Dedifferentiated amniotic fluid mesenchymal stem cell (primary cell): ENCODE measurements at regions not wholly inside any gene's neighbourhood (a gene's known extent, or its start where the extent isn't known, plus 50 kb on each side); places are given as distances from the start of the nearest gene placed in this dataset.

ENCODE experiments used
- DNase-seq: peaks from one replicate; pipeline ENCODE4 v3.0.0-alpha.2; 2016; ENCODE audit errors: extremely low spot score

DNA sequence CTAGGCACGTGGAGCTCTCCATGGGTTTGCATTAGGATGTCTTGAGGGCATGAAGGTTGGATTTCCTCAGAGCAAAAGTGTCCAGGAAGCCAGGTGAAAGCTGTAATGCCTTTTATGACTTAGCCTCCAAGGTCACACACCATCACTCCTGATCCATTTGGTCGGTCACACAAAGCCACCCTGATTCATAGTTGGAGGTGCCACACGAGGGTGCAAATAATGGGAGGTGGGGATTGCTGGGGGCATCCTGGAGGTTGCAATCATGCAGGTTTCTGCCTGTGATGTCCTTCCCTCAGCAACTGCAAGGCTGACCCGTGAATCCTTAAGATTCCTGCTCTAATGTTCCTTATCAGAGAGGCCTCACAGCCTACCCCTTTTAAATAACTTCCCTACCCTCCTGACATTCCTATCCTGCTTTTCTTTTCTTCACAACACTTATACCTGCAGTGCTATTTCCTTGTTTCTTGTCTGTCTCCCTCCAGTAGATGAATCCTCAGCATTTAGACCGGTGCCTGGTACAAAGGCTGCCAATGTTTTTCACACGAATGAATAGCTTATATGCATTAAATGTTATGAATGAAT, 97.1 kb downstream of the LIPG start:
- DNase-seq = no peak

DNA sequence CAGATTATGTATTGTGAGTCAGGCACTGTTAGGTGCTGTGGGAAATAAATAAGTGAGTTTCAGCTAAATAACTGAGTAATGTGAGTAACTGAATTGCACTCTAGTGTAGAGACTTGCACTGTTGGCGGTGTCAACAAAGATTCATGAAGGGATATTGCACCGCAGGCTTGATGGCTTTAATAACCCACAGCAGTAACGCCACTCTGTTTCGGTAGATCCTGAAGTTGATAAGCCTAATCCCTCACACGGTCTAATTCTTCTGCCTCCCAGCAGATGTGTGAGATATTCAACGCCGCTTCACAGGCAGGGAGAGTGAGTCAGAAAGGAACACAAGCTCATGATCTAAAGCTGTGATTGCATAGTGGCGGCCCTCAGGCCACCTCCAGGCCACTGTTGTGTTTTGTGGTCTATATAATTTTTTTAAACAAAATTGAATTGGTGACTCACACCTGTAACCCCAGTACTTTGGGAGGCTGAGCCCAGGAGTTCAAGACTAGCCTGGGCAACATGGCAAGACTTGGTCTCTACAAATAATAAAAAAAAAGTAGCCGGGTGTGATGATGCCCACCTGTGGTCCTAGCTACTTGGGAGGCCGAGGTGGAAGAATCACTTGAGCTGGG, 94.3 kb downstream of the LIPG start:
- no peak for DNase-seq

DNA sequence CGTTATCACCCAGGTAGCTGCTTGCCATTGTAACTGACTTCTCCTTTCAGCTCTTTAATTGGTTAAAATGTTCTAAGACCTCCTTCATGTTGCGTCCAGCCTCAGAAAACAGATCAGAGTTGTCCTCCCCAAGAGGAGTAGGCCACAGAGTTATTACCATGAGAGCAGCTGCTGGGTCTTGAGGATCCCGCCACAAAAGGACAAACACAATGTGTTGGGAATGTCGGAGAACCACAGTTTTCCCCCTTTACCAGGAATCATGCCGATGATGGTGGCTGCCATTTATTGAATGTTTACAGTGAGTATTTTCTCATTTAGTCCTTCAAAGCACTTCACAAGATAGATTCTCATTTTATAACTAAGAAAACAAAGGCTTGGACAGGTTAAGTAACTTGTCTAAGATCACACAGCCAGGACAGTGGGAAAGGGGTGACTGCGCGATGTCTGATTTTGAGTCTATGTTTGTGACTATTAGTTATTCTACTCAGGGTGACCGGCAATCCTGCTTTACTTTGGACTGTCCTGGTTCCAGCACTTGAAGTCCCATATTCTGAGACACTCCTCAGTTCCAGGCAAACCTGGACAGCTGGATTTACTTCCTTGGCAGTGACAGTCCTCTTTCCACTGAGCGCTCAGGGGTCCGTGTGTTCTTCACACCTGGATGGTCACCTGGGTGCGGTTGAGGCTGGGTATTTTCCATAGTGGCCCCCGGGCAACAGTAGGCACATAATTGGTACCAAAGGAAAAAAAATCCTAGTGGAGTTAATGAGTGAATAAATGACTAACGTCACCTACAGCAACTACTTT, 93.6 kb downstream of the LIPG start:
- no peak for DNase-seq

DNA sequence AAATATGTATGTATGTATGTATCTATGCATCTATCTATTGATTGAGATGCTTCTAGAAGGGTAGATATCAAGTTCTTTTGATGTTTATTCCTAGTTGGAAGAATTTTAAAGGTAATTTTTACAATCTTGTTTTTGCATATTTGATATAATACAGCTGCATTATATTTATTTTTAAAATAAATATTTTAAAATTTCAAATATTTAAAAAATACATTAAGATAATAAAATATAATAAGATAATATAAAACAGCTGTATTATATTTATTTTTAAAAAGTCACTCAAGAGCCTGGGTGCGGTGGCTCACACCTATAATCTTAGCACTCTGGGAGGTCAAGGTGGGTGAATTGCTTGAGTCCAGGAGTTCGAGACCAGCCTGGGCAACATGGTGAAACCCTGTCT, 92.5 kb downstream of the LIPG start:
- no peak for DNase-seq

DNA sequence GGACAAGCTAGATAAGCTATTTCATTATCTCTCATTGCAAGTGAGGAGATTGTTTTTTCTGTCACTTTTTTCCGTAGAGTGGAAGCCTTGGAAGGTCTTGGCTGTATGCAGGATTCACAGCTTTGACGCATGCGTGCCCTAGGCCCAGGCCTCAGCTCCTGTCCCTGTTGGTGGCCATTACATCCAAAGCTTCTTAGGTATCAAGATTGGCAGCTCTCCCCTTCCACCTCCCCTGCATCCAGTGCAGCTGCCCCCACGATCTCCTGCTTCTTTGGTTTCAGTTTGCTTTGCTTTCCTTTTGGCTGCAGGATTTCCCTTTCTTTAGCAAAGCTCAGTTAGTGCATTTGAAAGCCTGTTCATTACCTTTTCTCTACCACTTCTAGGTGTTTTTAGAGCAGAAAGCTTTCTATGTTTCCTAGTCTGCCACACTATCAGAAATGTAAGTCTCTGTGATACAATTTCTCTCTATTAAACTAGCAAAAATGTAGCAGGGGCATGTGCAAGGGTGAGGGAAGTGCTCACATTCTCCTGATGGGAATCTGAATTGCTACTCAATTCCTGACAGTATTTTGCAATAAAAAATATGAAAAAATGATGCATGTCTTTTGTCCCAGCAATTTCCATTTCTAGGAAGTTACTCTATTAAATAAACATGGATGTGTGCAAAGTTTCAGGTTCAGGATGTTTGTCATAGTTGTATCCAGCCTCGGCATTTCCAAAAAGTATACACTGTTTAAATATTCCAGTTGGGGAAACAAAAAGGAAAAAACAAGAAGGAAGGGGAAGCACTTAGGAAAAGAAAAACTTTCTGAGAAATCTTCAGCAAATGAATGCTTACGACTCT, 91.2 kb downstream of the LIPG start:
- DNase-seq = no peak

DNA sequence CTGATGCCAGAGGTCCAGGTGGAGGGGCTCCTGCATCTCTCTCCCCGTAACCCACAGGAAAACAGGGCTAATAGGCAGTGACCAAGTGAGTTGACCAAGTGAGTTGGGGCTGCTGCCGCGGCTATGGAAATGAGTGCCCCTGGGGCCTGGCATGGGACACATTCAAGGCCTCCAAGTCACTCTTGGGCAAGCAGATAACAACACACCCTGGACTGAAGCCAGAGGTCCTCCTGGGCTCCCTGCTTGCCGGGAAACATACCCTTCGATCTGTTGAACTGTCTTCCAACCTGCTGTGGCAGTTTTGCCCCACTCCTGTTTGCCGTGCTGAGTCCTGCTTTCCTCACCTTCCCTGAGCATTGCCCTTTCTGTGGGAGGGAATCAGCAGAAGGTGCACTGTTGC, 89.2 kb downstream of the LIPG start:
- DNase-seq = no peak

DNA sequence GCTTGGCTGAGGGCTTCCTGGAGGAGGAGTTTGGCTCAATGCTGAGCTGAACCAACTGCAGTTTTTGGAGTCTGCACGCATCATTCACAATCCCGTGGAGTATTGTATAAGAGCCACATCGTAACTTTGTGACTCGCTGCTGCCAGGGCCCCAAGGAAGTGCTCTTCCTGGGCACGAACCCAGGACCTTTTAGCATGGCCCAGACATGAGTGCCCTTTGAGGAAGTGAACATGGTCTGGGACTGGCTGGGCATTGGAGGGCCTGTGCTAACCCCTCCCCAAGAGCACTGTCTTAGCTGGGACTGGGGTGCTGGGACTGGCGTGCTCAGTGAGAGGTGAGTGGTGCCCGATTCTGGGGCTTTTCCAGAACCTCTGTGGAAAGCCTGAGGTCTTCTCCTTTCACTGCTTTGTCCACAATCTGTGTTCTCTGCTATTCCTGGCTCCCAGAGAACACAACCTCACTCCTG, 88.6 kb downstream of the LIPG start:
- no peak for DNase-seq

DNA sequence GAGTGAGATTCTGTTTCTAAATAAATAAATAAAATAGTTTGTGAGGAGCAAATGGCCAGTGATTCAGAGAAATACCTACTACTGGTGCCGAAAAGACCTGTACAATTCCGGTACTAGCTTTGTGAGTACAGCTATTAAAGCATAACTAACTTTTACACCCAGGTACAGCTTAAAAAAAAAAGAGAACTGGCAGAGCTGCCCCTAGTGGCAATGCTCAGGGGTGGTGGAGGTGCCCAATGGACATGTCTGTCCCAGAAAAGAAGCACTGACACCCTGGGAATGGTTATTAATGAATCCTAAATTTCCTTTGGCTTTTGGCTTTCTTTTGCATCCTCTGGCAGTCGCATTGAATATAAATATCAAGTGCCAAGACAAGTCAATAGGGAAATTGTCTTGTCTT, 87.0 kb downstream of the LIPG start:
- DNase-seq = no peak
